GM12891 (cell line): ENCODE measurements at regions not wholly inside any gene's neighbourhood (a gene's known extent, or its start where the extent isn't known, plus 50 kb on each side); places are given as distances from the start of the nearest gene placed in this dataset.

Experiments used
- DNase-seq: peaks from one replicate; pipeline ENCODE4 v3.0.0; 2011; ENCODE audit warnings: low spot score; ENCODE audit not compliant: insufficient read length
- FAIRE-seq: peaks from 2 replicates; lab custom pipeline; 2011; peaks lifted over from hg19 to GRCh38; lab: Jason Lieb, UNC
- PAX5 ChIP-seq: IDR thresholded peaks from 2 replicates; pipeline ENCODE4 v1.6.1; 2011; ENCODE audit warnings: low read length, moderate library complexity, mild to moderate bottlenecking; ENCODE audit not compliant: insufficient read depth, severe bottlenecking
- POLR2A ChIP-seq: IDR thresholded peaks from 2 replicates; pipeline ENCODE4 v1.6.1; 2011; ENCODE audit warnings: low read depth, low read length, control low read depth
- POLR2AphosphoS5 ChIP-seq: IDR thresholded peaks from 2 replicates; pipeline ENCODE4 v1.6.1; 2011; ENCODE audit warnings: low read depth, low read length, control low read depth
- POU2F2 ChIP-seq: IDR thresholded peaks from 2 replicates; pipeline ENCODE4 v1.6.1; 2011; ENCODE audit warnings: low read depth, mild to moderate bottlenecking, control low read depth, low read length, moderate library complexity
- SPI1 ChIP-seq: IDR thresholded peaks from 2 replicates; pipeline ENCODE4 v1.6.1; 2011; ENCODE audit warnings: low read depth, low read length, control low read depth
- TAF1 ChIP-seq: IDR thresholded peaks from 2 replicates; pipeline ENCODE4 v1.6.1; 2011; ENCODE audit warnings: low read depth, low read length, control low read depth

GRCh38 chr5:171509467-171509866, 90.0 kb downstream of the FGF18 start:
- DNase-seq: no peak
- no peak for FAIRE-seq
- TF ChIP-seq POLR2A (no peak), PAX5 (no peak), POU2F2 (no peak), SPI1 (no peak), POLR2AphosphoS5 (no peak), TAF1 (no peak)

- no peak for TF ChIP-seq PAX5
- DNase-seq (no peak), FAIRE-seq (no peak)
Observed at GRCh38 chr5:171512397-171512796, 93.0 kb downstream of the FGF18 start.

GRCh38 chr5:171513591-171513990, 94.1 kb downstream of the FGF18 start:
- FAIRE-seq: no peak
- no peak for TF ChIP-seq PAX5
- TF ChIP-seq POLR2AphosphoS5: no peak
- TF ChIP-seq POU2F2: no peak
- no peak for TF ChIP-seq TAF1
- no peak for TF ChIP-seq POLR2A
- no peak for TF ChIP-seq SPI1
- no peak for DNase-seq

- FAIRE-seq (no peak), DNase-seq (no peak)
- no peak for TF ChIP-seq POU2F2
- no peak for TF ChIP-seq PAX5
- TF ChIP-seq POLR2AphosphoS5: no peak
- no peak for TF ChIP-seq SPI1
- TF ChIP-seq TAF1: no peak
Observed at GRCh38 chr5:171518916-171519315, 99.5 kb downstream of the FGF18 start.

- DNase-seq (no peak), FAIRE-seq (no peak)
- TF ChIP-seq POLR2A: no peak
- no peak for TF ChIP-seq TAF1
- TF ChIP-seq POU2F2: no peak
- TF ChIP-seq PAX5: no peak
- TF ChIP-seq POLR2AphosphoS5: no peak
- no peak for TF ChIP-seq SPI1
Observed at GRCh38 chr5:171520300-171521174, 101.1 kb downstream of the FGF18 start.

- TF ChIP-seq TAF1: no peak
- no peak for TF ChIP-seq POLR2A
- no peak for TF ChIP-seq POU2F2
- no peak for TF ChIP-seq SPI1
- no peak for TF ChIP-seq POLR2AphosphoS5
- TF ChIP-seq PAX5: no peak
- FAIRE-seq: no peak
- no peak for DNase-seq
Observed at GRCh38 chr5:171521219-171521633, 101.8 kb downstream of the FGF18 start.

- FAIRE-seq (no peak), DNase-seq (no peak)
- no peak for TF ChIP-seq TAF1
Observed at GRCh38 chr5:171521679-171522078, 102.2 kb downstream of the FGF18 start.

GRCh38 chr5:171523781-171524180, 104.3 kb downstream of the FGF18 start:
- FAIRE-seq (no peak), DNase-seq (no peak)
- TF ChIP-seq PAX5 (no peak), POU2F2 (no peak), SPI1 (no peak), TAF1 (no peak), POLR2A (no peak)

- TF ChIP-seq PAX5 (no peak), POU2F2 (no peak), POLR2A (no peak), SPI1 (no peak), POLR2AphosphoS5 (no peak), TAF1 (no peak)
- no peak for DNase-seq
- no peak for FAIRE-seq
Observed at GRCh38 chr5:171524466-171524865, 105.0 kb downstream of the FGF18 start.

- FAIRE-seq: no peak
- no peak for TF ChIP-seq POLR2A
- no peak for TF ChIP-seq POU2F2
- TF ChIP-seq SPI1: no peak
- no peak for TF ChIP-seq POLR2AphosphoS5
- no peak for TF ChIP-seq PAX5
- TF ChIP-seq TAF1: no peak
- DNase-seq: no peak
Observed at GRCh38 chr5:171525085-171525484, 105.6 kb downstream of the FGF18 start.

- FAIRE-seq (no peak), DNase-seq (no peak)
- TF ChIP-seq PAX5 (no peak), POLR2AphosphoS5 (no peak), POLR2A (no peak), POU2F2 (no peak), SPI1 (no peak), TAF1 (no peak)
Observed at GRCh38 chr5:171528036-171528435, 108.6 kb downstream of the FGF18 start.
